Sigmoid colon (tissue), 6 donors: ENCODE measurements at regions not wholly inside any gene's neighbourhood (a gene's known extent, or its start where the extent isn't known, plus 50 kb on each side); places are given as distances from the start of the nearest gene placed in this dataset.
"Not testable (repeated sequence)": the region's sequence is repeated elsewhere in the genome, so short reads cannot be mapped to it uniquely, and the experiment has no call there.

Experiments
- DNase-seq: peaks from one replicate; pipeline ENCODE4 v3.0.0-alpha.2; 2019
- H3K27ac ChIP-seq, 4 donors: fragments of 200-600 bp; sonication (generic); one replicate each; pipeline ENCODE4 v1.5.1; 2016 to 2019; ENCODE audit warnings: mild to moderate bottlenecking in 1 of 4
- H3K27me3 ChIP-seq, 3 donors: fragments of 200-600 bp; sonication (generic); one replicate each; pipeline ENCODE4 v1.5.1; 2019; ENCODE audit warnings: mild to moderate bottlenecking in 1 of 3
- H3K36me3 ChIP-seq, 4 donors: fragments of 200-600 bp; sonication (generic); one replicate each; pipeline ENCODE4 v1.5.1; 2016 to 2019
- H3K4me1 ChIP-seq, 4 donors: fragments of 200-600 bp; sonication (generic); one replicate each; pipeline ENCODE4 v1.5.1; 2017 to 2019
- H3K4me3 ChIP-seq, 4 donors: fragments of 200-600 bp; sonication (generic); one replicate each; pipeline ENCODE4 v1.5.1; 2017 to 2019; ENCODE audit warnings: mild to moderate bottlenecking in 2 of 4, moderate library complexity in 1 of 4
- H3K9me3 ChIP-seq, 4 donors: fragments of 200-600 bp in 3 of 4; sonication (generic) in 3 of 4; one replicate each; pipeline versions ENCODE4 v1.5.1 to v1.6.1; 2013 to 2019
- CTCF ChIP-seq, 4 experiments: fragments of 450-650 bp in 3 of 4; fragments of 200-600 bp in 1 of 4; IDR thresholded peaks; one replicate each; pipeline ENCODE4 v1.5.1; 2016 to 2019; ENCODE audit warnings: antibody characterized with exemption in 4 of 4, mild to moderate bottlenecking in 3 of 4, moderate library complexity in 2 of 4
- EP300 ChIP-seq, 4 donors: sonication (generic); formaldehyde crosslinking; IDR thresholded peaks; one replicate each; pipeline ENCODE4 v1.6.1; 2017; ENCODE audit warnings: antibody characterized with exemption in 4 of 4
- POLR2A ChIP-seq, 2 donors: fragments of 450-650 bp; IDR thresholded peaks; one replicate each; pipeline ENCODE4 v1.6.1; 2016; ENCODE audit warnings: antibody characterized with exemption in 2 of 2, mild to moderate bottlenecking in 2 of 2, moderate library complexity in 2 of 2
- POLR2AphosphoS5 ChIP-seq, 4 donors: sonication (generic); formaldehyde crosslinking; IDR thresholded peaks; one replicate each; pipeline ENCODE4 v1.6.1; 2017; ENCODE audit warnings: antibody characterized with exemption in 4 of 4
- WGBS, 2 donors: extraction: QIAGEN DNeasy Blood & Tissue Kit; methylation state at CpG; one replicate each; pipeline ENCODE4 v1.1.7; 2013; 5-methylcytosine and 5-hydroxymethylcytosine counted together
- intact Hi-C: fragments of 100-400 bp; cut with DNase I; formaldehyde crosslinking; loops from one replicate; pipeline ENCODE4 v1.15.1; 2023
- donor health status: healthy with polysubstance abuse.
- donor health status: healthy.

GRCh38 chr17:22145605-22146178, 453.4 kb downstream of the KCNJ18 start:
- intact Hi-C loops = no loop called here
- Histone ChIP-seq H3K4me1 (no peaks in the 10 kb centered on the region), H3K4me3 (no peak overlapping the region), H3K36me3 (no peaks in the 10 kb centered on the region), H3K27ac (no peak overlapping the region), H3K27me3 (no peaks in the 10 kb centered on the region), H3K9me3 (peaks cover 0 to 2% (median 0%) of the 10 kb centered on the region in 4 donors)
- WGBS, 2 donors = 82 to 84% methylated on average over 13 of the region's 13 CpGs
- TF ChIP-seq CTCF (IDR thresholded peaks at IDR 0.05) = no peak
- TF ChIP-seq EP300 (IDR thresholded peaks at IDR 0.05) = no peak
- TF ChIP-seq POLR2AphosphoS5 (IDR thresholded peaks at IDR 0.05) = no peak
- no peak for TF ChIP-seq POLR2A (IDR thresholded peaks at IDR 0.05)
- DNase-seq = no peak

GRCh38 chr17:22158364-22158763, 466.0 kb downstream of the KCNJ18 start:
- no peak overlapping the region for H3K27ac ChIP-seq
- intact Hi-C loops = no loop called here
- H3K4me3 ChIP-seq = no peak overlapping the region
- TF ChIP-seq POLR2AphosphoS5 (IDR thresholded peaks at IDR 0.05) (no peak), POLR2A (IDR thresholded peaks at IDR 0.05) (no peak), CTCF (IDR thresholded peaks at IDR 0.05) (no peak), EP300 (IDR thresholded peaks at IDR 0.05) (no peak)
- no peaks in the 10 kb centered on the region for H3K27me3 ChIP-seq
- 56% methylated on average over 1 of the region's 1 CpG for WGBS, 2 donors
- peaks cover 0 to 3% (median 0%) of the 10 kb centered on the region in 4 donors for H3K9me3 ChIP-seq
- no peaks in the 10 kb centered on the region for H3K4me1 ChIP-seq
- no peak for DNase-seq
- H3K36me3 ChIP-seq = no peaks in the 10 kb centered on the region

- Histone ChIP-seq H3K27ac (no peak overlapping the region), H3K4me1 (no peaks in the 10 kb centered on the region), H3K4me3 (no peak overlapping the region), H3K36me3 (no peaks in the 10 kb centered on the region), H3K9me3 (peaks cover 0 to 3% (median 0%) of the 10 kb centered on the region in 4 donors), H3K27me3 (no peaks in the 10 kb centered on the region)
- WGBS, 2 donors = 88 to 91% methylated on average over 7 of the region's 7 CpGs
- intact Hi-C loops = no loop called here
- TF ChIP-seq POLR2A (IDR thresholded peaks at IDR 0.05) (no peak), POLR2AphosphoS5 (IDR thresholded peaks at IDR 0.05) (no peak), EP300 (IDR thresholded peaks at IDR 0.05) (no peak)
- DNase-seq = no peak
These were observed 469.1 kb downstream of the KCNJ18 start for GRCh38 chr17:22161376-22161775.

- H3K4me3 ChIP-seq = no peak overlapping the region
- WGBS, 2 donors = 39 to 45% methylated on average over 7 of the region's 7 CpGs
- TF ChIP-seq POLR2A (IDR thresholded peaks at IDR 0.05) (no peak), EP300 (IDR thresholded peaks at IDR 0.05) (no peak), CTCF (IDR thresholded peaks at IDR 0.05) (no peak), POLR2AphosphoS5 (IDR thresholded peaks at IDR 0.05) (no peak)
- H3K9me3 ChIP-seq = peaks cover 0 to 7% (median 0%) of the 10 kb centered on the region in 4 donors
- intact Hi-C loops = no loop called here
- H3K27ac ChIP-seq = no peak overlapping the region
- no peaks in the 10 kb centered on the region for H3K4me1 ChIP-seq
- DNase-seq = no peak
- no peaks in the 10 kb centered on the region for H3K36me3 ChIP-seq
- no peaks in the 10 kb centered on the region for H3K27me3 ChIP-seq
These were observed 479.3 kb downstream of the KCNJ18 start for GRCh38 chr17:22171631-22172030.

- intact Hi-C loops = no loop called here
- Histone ChIP-seq H3K4me1 (no peaks in the 10 kb centered on the region), H3K27ac (no peak overlapping the region), H3K27me3 (no peaks in the 10 kb centered on the region), H3K4me3 (no peak overlapping the region), H3K36me3 (no peaks in the 10 kb centered on the region), H3K9me3 (no peaks in the 10 kb centered on the region)
- TF ChIP-seq EP300 (IDR thresholded peaks at IDR 0.05) (no peak), CTCF (IDR thresholded peaks at IDR 0.05) (no peak), POLR2A (IDR thresholded peaks at IDR 0.05) (no peak), POLR2AphosphoS5 (IDR thresholded peaks at IDR 0.05) (no peak)
- 61 to 66% methylated on average over 2 of the region's 2 CpGs for WGBS, 2 donors
- DNase-seq = no peak
These were observed 500.8 kb downstream of the KCNJ18 start for GRCh38 chr17:22193113-22193512.

- not testable (repeated sequence) for H3K9me3 ChIP-seq, DNase-seq, H3K27me3 ChIP-seq, H3K4me1 ChIP-seq, H3K27ac ChIP-seq, H3K4me3 ChIP-seq, H3K36me3 ChIP-seq
- WGBS, 2 donors = 68 to 71% methylated on average over 2 of the region's 2 CpGs
- intact Hi-C loops = loop anchor here (10.0 kb wide), 1 partner anchor 55 kb away; no protein-coding TSS in a partner anchor
These were observed 507.9 kb downstream of the KCNJ18 start for GRCh38 chr17:22200187-22200586.
